ENCODE measurements at regions not wholly inside any gene's neighbourhood (a gene's known extent, or its start where the extent isn't known, plus 50 kb on each side); places are given as distances from the start of the nearest gene placed in this dataset.

- Histone ChIP-seq H3K56ac (replicated peaks; ENCODE audit: insufficient read length, low read depth, low read length) (no peak overlapping the region), H3K79me2 (ENCODE audit: control insufficient read depth in 1 of 2, insufficient read depth in 2 of 2, low read length in 2 of 2) (no peaks in the 10 kb centered on the region), H2BK20ac (ENCODE audit: low read length) (no peak overlapping the region), H3K18ac (ENCODE audit: extremely low read depth, low read length) (no peak overlapping the region), H3K27ac (ENCODE audit: low read depth, low read length) (no peak overlapping the region), H3K4me2 (ENCODE audit: insufficient read depth in 1 of 2, low read depth in 2 of 2, low read length in 2 of 2) (no peak overlapping the region), H2BK5ac (ENCODE audit: low read depth, low read length) (no peak overlapping the region), H3K14ac (ENCODE audit: insufficient read length) (no peak overlapping the region), H3K27me3 (replicated peaks in 1 of 4; ENCODE audit: control insufficient read depth in 3 of 4, extremely low read depth in 1 of 4, insufficient read depth in 3 of 4, low read length in 3 of 4) (no peaks in the 10 kb centered on the region), H3K9ac (replicated peaks in 1 of 4; ENCODE audit: extremely low read depth in 1 of 4, low read depth in 3 of 4, low read length in 3 of 4) (no peak overlapping the region), H2AK5ac (ENCODE audit: low read depth, low read length) (no peak overlapping the region), H2BK120ac (replicated peaks; ENCODE audit: low read depth, low read length) (no peak overlapping the region), H2BK15ac (ENCODE audit: low read length) (no peak overlapping the region), H4K91ac (replicated peaks; ENCODE audit: insufficient read length, low read length) (no peak overlapping the region), H3K4ac (replicated peaks; ENCODE audit: insufficient read length, low read depth, low read length) (no peak overlapping the region), H4K5ac (ENCODE audit: insufficient read length, low read depth, low read length) (no peak overlapping the region), H2BK12ac (ENCODE audit: low read depth, low read length) (no peak overlapping the region), H3K79me1 (ENCODE audit: low read depth, low read length) (no peaks in the 10 kb centered on the region), H4K20me1 (replicated peaks in 1 of 2; ENCODE audit: control insufficient read depth in 1 of 2, insufficient read depth in 2 of 2, low read length in 2 of 2) (no peaks in the 10 kb centered on the region), H3K4me1 (replicated peaks in 1 of 4; ENCODE audit: control insufficient read depth in 3 of 4, insufficient read depth in 4 of 4, low read length in 3 of 4) (no peaks in the 10 kb centered on the region), H2AFZ (ENCODE audit: low read length) (no peak overlapping the region), H3K9me3 (ENCODE audit: insufficient read depth in 2 of 2, low read depth in 1 of 2, low read length in 1 of 2) (0 out of 4 replicates have a peak, but pooled peaks cover 0 to 3% of the 10 kb centered on the region in 2 experiments), H3K23me2 (ENCODE audit: low read depth, low read length) (no peaks in the 10 kb centered on the region), H4K8ac (ENCODE audit: extremely low read depth, insufficient read depth, low read length) (no peak overlapping the region), H3K23ac (ENCODE audit: insufficient read length) (no peak overlapping the region), H3K4me3 (ENCODE audit: extremely low read depth in 1 of 4, insufficient read depth in 2 of 4, low read depth in 3 of 4, low read length in 4 of 4) (no peak overlapping the region), H3K36me3 (ENCODE audit: control insufficient read depth in 2 of 4, insufficient read depth in 4 of 4, low read length in 3 of 4) (no peaks in the 10 kb centered on the region)
- DNase-seq (ENCODE audit: low read depth in 1 of 2, low spot score in 2 of 2) (no peak), FAIRE-seq (no peak)
- CTCF ChIA-PET (ENCODE audit: partially characterized antibody), result no interaction called here
- WGBS, 2 experiments (ENCODE audit: extremely low coverage in 1 of 2, insufficient coverage in 1 of 2, insufficient read length in 1 of 2, insufficient replicate concordance in 2 of 2, low coverage in 1 of 2, low lambda C conversion rate in 2 of 2, missing lambda C conversion rate in 1 of 2), result 87% methylated on average over 4 of the region's 4 CpGs; no CpG with 5 or more reads in 1 of the 2 experiments
- POLR2A ChIA-PET (ENCODE audit: partially characterized antibody), result no interaction called here
- no peak for TF ChIP-seq RNF2 (IDR thresholded peaks at IDR 0.05; ENCODE audit: borderline replicate concordance, low read depth, low read length, missing control alignments, poor library complexity, severe bottlenecking)
- TF ChIP-seq ATF2 (IDR thresholded peaks at IDR 0.05; ENCODE audit: low read length), result no peak
- TF ChIP-seq SUZ12 (IDR thresholded peaks at IDR 0.05; ENCODE audit: low read length), result no peak
- no peak for TF ChIP-seq BACH1 (IDR thresholded peaks at IDR 0.05; ENCODE audit: low read length)
- TF ChIP-seq CHD2 (IDR thresholded peaks at IDR 0.05; ENCODE audit: low read length), result no peak
These were observed 1237.8 kb downstream of the NCAM2 start for GRCh38 chr21:22235866-22236590.

Measured in H1 (cell line).